SK-N-MC (cell line): ENCODE measurements at regions not wholly inside any gene's neighbourhood (a gene's known extent, or its start where the extent isn't known, plus 50 kb on each side); places are given as distances from the start of the nearest gene placed in this dataset.

Experiments
- DNase-seq: peaks from one replicate; pipeline ENCODE4 v3.0.0-alpha.2; 2011; ENCODE audit warnings: low read depth, low spot score
- H3K27ac ChIP-seq: fragments of 200-600 bp; sonication (generic); 2 replicates; pipeline ENCODE4 v1.5.1; 2016; ENCODE audit warnings: mixed run types
- H3K36me3 ChIP-seq: fragments of 200-600 bp; sonication (generic); 2 replicates; pipeline ENCODE4 v1.6.1; 2017; ENCODE audit warnings: antibody characterized with exemption, low read length, mixed read lengths; ENCODE audit not compliant: insufficient read depth
- H3K4me3 ChIP-seq: fragments of 200-600 bp; sonication (generic); 2 replicates; pipeline ENCODE4 v1.5.1; 2016
- H3K9ac ChIP-seq: fragments of 200-600 bp; sonication (generic); 2 replicates; pipeline ENCODE4 v1.8.0; 2017; ENCODE audit warnings: mixed run types, mixed read lengths; ENCODE audit not compliant: insufficient read length
- H3K9me3 ChIP-seq: fragments of 200-600 bp; sonication (generic); 2 replicates; pipeline ENCODE4 v1.6.1; 2017; ENCODE audit warnings: low read depth, mild to moderate bottlenecking, antibody characterized with exemption, low read length, moderate library complexity, mixed read lengths
- EZH2 ChIP-seq: fragments of 200-600 bp; sonication (generic); IDR thresholded peaks from one replicate; pipeline ENCODE4 v1.6.1; 2017; ENCODE audit warnings: antibody characterized with exemption
- FOXP2 ChIP-seq: optimal IDR thresholded peaks from 2 replicates; pipeline ENCODE3; 2011; ENCODE audit warnings: mild to moderate bottlenecking, moderate library complexity; ENCODE audit not compliant: insufficient read depth; ENCODE audit errors: extremely low read length, control extremely low read depth
- POLR2AphosphoS5 ChIP-seq: IDR thresholded peaks from 2 replicates; pipeline ENCODE4 v1.6.1; 2012; ENCODE audit warnings: mild to moderate bottlenecking, low read depth, low read length, borderline replicate concordance

DNA sequence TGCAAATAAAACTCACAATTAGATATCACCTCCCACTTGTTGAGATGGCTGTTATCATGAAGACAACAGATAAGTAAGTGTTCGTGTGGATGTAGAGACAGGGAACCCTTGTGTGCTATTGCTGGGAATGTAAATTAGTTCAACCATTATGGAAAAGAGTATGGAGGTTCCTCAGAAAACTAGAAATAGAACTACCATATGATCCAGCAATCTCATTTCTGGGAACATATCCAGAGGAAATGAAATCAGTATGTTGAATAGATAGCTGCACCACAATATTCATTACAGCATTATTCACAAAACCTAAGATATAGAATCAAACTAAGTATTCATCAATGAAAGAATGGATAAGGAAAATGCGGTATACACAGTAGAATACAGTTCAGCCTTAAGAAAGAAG is 418.7 kb upstream of the CNTN6 start:
- Histone ChIP-seq H3K36me3 (no peaks in the 10 kb centered on the region), H3K27ac (no peak overlapping the region), H3K9ac (no peak overlapping the region), H3K9me3 (no peaks in the 10 kb centered on the region), H3K4me3 (no peak overlapping the region)
- DNase-seq: no peak
- TF ChIP-seq FOXP2 (no peak), POLR2AphosphoS5 (no peak), EZH2 (no peak)

DNA sequence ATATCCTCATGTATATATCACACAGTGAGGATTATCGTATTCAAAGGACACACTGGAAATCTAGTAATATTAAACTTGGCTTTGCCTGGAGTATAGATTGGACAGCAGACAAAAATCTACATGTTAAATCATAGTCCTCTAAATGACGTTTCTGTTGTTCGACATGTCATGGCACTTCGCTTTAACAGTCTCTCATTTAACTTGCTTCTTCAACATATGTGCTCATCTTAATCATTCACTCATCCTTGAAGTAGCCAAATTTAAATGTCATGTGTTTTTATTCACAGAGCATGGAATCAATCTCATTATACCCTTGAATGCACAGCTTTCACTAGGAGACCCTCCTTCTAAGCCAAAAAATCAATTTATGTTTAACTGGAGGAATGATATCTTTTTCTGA is 417.0 kb upstream of the CNTN6 start:
- H3K36me3 ChIP-seq: no peaks in the 10 kb centered on the region
- H3K27ac ChIP-seq: no peak overlapping the region
- no peak for DNase-seq
- H3K4me3 ChIP-seq: no peak overlapping the region
- no peaks in the 10 kb centered on the region for H3K9me3 ChIP-seq
- TF ChIP-seq FOXP2 (no peak), EZH2 (no peak), POLR2AphosphoS5 (no peak)
- no peak overlapping the region for H3K9ac ChIP-seq

DNA sequence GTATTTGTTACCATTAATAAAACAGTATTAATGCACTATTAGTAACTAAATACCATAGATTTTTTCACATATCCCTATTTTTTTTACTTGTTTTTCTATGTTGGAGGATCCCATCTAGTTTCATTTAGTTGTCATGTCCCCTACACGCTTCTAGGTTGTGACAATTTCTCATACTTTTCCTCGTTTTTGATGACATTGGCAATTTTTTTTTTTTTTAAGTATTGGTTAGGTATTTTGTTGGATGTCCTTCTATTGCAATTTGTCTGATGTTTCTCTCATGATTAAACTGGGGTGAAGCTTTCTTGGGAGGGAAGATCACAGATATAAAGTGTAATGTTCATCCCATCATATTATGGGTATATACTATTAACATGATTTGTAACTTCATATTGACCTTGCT is 409.1 kb upstream of the CNTN6 start:
- Histone ChIP-seq H3K9me3 (no peaks in the 10 kb centered on the region), H3K27ac (no peak overlapping the region), H3K4me3 (no peak overlapping the region), H3K9ac (no peak overlapping the region), H3K36me3 (no peaks in the 10 kb centered on the region)
- TF ChIP-seq FOXP2: no peak
- DNase-seq: no peak

DNA sequence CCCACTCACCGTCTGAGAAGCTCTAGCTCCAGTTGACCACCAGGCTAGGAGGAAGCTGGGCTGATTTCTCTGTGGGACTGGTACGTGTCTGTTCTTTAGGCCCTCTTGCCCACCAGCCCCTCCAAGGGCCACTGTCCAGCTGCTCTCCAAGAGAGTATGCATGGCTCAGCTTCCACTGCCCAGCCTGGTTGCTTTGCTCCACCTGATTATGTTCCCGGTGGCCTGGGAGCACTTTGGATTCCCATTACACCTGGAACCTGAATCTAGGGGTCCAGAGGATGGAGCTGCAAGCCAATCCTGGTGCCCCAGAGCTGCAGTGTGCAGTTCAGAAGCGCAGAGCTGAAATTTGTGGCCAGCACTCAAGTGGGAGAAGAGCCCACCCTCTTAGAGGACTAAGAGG is 402.1 kb upstream of the CNTN6 start:
- TF ChIP-seq FOXP2 (no peak), POLR2AphosphoS5 (no peak), EZH2 (no peak)
- no peak for DNase-seq
- Histone ChIP-seq H3K27ac (no peak overlapping the region), H3K4me3 (no peak overlapping the region), H3K9me3 (no peaks in the 10 kb centered on the region), H3K36me3 (no peaks in the 10 kb centered on the region), H3K9ac (no peak overlapping the region)

DNA sequence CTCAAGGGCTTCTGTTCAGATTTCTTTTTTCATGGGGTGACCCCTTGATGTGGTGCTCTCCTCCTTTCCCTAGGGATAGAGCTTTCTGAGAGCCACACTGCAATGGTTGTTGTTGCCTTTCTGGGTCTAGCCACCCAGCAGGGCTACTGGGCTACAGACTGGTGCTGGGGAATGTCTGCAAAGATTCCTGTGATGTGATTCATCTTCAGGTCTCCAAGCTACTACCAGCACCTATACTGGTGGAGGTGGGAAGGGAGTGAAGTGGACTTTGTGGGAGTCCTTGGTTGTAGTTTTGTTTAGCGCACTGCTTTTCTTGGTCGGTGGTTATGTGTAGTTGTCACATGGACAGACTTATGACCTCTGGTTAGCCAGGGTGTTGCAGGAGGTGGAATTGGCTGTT is 392.3 kb upstream of the CNTN6 start:
- Histone ChIP-seq H3K27ac (no peak overlapping the region), H3K4me3 (no peak overlapping the region), H3K36me3 (no peaks in the 10 kb centered on the region), H3K9me3 (no peaks in the 10 kb centered on the region), H3K9ac (no peak overlapping the region)
- DNase-seq: no peak
- TF ChIP-seq FOXP2 (no peak), EZH2 (no peak), POLR2AphosphoS5 (no peak)

DNA sequence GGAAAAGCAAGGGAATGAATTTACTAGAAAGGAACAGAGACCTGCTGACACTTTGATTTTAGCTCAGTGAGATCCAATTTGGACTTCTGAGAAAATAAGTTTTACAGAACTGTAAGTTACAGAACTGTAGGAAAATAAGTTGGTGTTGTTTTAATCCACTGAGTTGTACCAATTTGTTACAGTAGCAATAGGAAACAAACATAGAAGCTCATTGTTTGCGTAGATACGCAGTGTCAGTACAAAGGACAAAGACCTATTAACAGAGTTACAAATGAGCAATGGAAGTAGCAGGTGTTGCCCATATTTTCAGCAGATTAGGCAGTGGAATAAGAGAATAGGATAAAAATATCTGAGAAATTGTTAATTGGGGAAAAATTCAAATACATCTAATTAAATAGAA is 385.8 kb upstream of the CNTN6 start:
- Histone ChIP-seq H3K27ac (no peak overlapping the region), H3K9me3 (no peaks in the 10 kb centered on the region), H3K36me3 (no peaks in the 10 kb centered on the region), H3K9ac (no peak overlapping the region), H3K4me3 (no peak overlapping the region)
- DNase-seq: no peak
- TF ChIP-seq POLR2AphosphoS5 (no peak), FOXP2 (no peak), EZH2 (no peak)

DNA sequence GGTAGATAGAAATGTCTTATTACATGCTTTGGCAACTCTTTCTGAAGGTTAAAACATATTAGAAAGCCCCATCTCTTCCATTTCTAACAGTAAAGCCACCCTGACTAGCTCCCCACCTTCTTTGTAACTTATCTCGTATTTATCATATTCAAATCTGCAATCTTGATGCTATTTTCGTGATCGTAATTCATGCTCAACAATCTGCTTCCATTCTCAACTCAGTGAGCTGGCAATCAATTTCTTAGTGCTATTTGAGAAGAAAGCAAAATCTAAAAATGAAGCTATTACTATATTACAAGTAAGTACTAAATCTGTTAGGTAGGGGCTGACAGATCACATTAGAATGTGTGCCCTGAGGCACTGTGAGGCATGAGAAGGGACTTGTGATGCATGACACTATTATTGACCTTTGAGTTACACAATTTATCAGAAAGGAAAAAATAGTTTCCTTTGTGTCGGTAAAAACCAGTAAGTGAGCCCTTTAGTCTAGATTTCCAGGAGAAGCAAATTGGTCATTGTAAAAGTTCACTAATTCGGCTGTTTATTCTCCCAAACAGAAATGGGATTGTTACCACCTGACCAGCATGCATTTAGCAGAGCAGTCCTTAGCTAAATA is 379.7 kb upstream of the CNTN6 start:
- no peak overlapping the region for H3K9ac ChIP-seq
- H3K9me3 ChIP-seq: no peaks in the 10 kb centered on the region
- no peak overlapping the region for H3K27ac ChIP-seq
- no peaks in the 10 kb centered on the region for H3K36me3 ChIP-seq
- TF ChIP-seq POLR2AphosphoS5 (no peak), FOXP2 (no peak), EZH2 (no peak)
- no peak for DNase-seq
- H3K4me3 ChIP-seq: no peak overlapping the region

DNA sequence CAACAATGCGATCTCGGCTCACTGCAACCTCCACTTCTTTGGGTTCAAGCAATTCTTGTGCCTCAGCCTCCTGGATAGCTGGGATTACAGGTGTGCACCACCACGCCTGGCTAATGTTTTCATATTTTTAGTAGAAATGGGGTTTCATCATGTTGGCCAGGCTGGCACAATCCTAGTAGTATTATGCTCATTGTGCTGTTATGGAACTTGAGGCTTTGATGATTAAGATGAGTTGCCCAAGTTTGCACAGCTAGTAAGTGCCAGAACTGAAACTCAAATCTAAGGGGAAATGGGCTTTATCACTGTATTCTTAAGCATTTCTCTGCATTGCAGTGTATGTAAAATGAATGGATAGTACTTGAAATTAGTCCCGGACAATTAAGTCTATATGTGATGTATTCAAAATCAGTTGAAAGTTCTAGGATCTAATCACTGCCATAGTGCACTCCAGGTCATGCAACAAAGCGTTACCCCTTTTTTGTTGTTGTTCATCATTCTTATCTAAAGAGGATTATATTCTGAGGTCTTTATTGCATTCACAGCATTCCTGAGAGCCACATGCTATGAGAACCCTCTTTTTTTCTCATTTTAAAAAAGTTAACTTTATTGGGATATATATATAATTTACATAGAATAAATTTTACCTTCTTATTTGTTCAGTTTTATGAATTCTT is 378.7 kb upstream of the CNTN6 start:
- Histone ChIP-seq H3K27ac (no peak overlapping the region), H3K9ac (no peak overlapping the region), H3K9me3 (no peaks in the 10 kb centered on the region), H3K4me3 (no peak overlapping the region), H3K36me3 (no peaks in the 10 kb centered on the region)
- TF ChIP-seq POLR2AphosphoS5 (no peak), FOXP2 (no peak), EZH2 (no peak)
- DNase-seq: no peak

DNA sequence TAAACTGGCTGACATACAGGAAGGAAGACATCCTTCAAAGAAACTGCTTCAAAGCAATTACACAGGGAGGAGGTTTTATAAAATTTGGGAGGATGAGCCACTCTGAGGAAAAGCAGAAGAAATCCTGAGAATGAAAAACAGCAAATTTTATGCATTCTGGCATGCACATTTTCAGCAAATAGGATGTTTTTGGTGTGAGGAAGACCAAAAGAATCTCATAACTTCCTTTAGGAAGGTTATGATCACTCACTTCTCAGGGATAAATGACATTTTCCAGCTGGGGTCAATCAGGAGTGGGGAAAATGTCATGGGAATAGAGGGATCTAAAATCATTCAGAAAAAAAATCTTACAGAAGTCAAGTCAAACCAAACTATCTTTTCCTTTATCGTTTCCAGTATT is 371.7 kb upstream of the CNTN6 start:
- no peak overlapping the region for H3K9ac ChIP-seq
- H3K27ac ChIP-seq: no peak overlapping the region
- DNase-seq: no peak
- no peaks in the 10 kb centered on the region for H3K36me3 ChIP-seq
- H3K9me3 ChIP-seq: no peaks in the 10 kb centered on the region
- TF ChIP-seq EZH2 (no peak), POLR2AphosphoS5 (no peak), FOXP2 (no peak)
- no peak overlapping the region for H3K4me3 ChIP-seq
